ENCODE measurements at regions not wholly inside any gene's neighbourhood (a gene's known extent, or its start where the extent isn't known, plus 50 kb on each side); places are given as distances from the start of the nearest gene placed in this dataset.

- no peak for ATAC-seq
- H3K27ac Mint-ChIP-seq: peak overlapping the region in 1 of 2 donors; percentile 25
- peaks cover 21% of the 10 kb centered on the region for H3K27me3 Mint-ChIP-seq
- H3K9me3 Mint-ChIP-seq: no peaks in the 10 kb centered on the region
- H3K4me1 Mint-ChIP-seq: no peaks in the 10 kb centered on the region
- no peak overlapping the region for H3K4me3 Mint-ChIP-seq
- DNase-seq: no peak
Observed at GRCh38 chr12:127064207-127064606, 1202.8 kb upstream of the TMEM132C start.

DNA sequence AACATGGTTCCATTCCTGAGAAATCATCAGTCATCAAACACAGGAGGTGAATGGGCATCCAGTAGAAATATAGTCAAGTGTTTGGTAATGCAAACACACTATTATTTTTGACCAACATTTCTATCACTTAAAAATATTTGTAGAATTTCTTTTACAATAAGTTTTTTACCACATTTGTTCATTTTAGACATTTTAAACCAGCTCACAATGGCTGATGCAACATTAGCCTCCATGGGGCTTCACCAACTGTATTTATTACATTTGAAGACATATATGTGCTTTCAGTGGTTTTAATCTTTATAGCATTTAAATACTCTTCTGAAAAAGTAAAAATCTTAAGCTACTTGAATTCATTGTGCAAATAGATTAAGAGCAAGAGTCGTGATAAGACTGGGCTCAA lies 1201.4 kb upstream of the TMEM132C start:
- H3K4me1 Mint-ChIP-seq: no peaks in the 10 kb centered on the region
- ATAC-seq (no peak), DNase-seq (no peak)
- no peak overlapping the region for H3K4me3 Mint-ChIP-seq
- peaks cover 13% of the 10 kb centered on the region for H3K27me3 Mint-ChIP-seq
- H3K27ac Mint-ChIP-seq: no peak overlapping the region
- no peaks in the 10 kb centered on the region for H3K9me3 Mint-ChIP-seq

- H3K4me1 Mint-ChIP-seq: no peaks in the 10 kb centered on the region
- H3K27me3 Mint-ChIP-seq: peaks cover 9% of the 10 kb centered on the region
- DNase-seq (no peak), ATAC-seq (no peak)
- no peak overlapping the region for H3K4me3 Mint-ChIP-seq
- no peaks in the 10 kb centered on the region for H3K9me3 Mint-ChIP-seq
- no peak overlapping the region for H3K27ac Mint-ChIP-seq
Observed at GRCh38 chr12:127070515-127071157, 1196.3 kb upstream of the TMEM132C start.

GRCh38 chr12:127074161-127074560 lies 1192.8 kb upstream of the TMEM132C start:
- no peak for ATAC-seq
- Mint-ChIP-seq H3K9me3 (no peaks in the 10 kb centered on the region), H3K27me3 (peaks cover 25% of the 10 kb centered on the region), H3K27ac (no peak overlapping the region), H3K4me1 (no peaks in the 10 kb centered on the region), H3K4me3 (no peak overlapping the region)
- DNase-seq: no peak

- Mint-ChIP-seq H3K27me3 (peaks cover 25% of the 10 kb centered on the region), H3K9me3 (no peaks in the 10 kb centered on the region), H3K27ac (no peak overlapping the region), H3K4me1 (no peaks in the 10 kb centered on the region), H3K4me3 (no peak overlapping the region)
- DNase-seq (no peak), ATAC-seq (no peak)
Observed at GRCh38 chr12:127075981-127076380, 1191.0 kb upstream of the TMEM132C start.

GRCh38 chr12:127077262-127078045 lies 1189.5 kb upstream of the TMEM132C start:
- no peak overlapping the region for H3K27ac Mint-ChIP-seq
- H3K4me1 Mint-ChIP-seq: no peaks in the 10 kb centered on the region
- DNase-seq (no peak), ATAC-seq (no peak)
- H3K27me3 Mint-ChIP-seq: peaks cover 25% of the 10 kb centered on the region
- H3K4me3 Mint-ChIP-seq: no peak overlapping the region
- H3K9me3 Mint-ChIP-seq: no peaks in the 10 kb centered on the region

- Mint-ChIP-seq H3K27ac (no peak overlapping the region), H3K4me3 (no peak overlapping the region), H3K4me1 (peaks cover 10% of the 10 kb centered on the region), H3K9me3 (no peaks in the 10 kb centered on the region), H3K27me3 (peaks cover 25% of the 10 kb centered on the region)
- ATAC-seq (no peak), DNase-seq (no peak)
Observed at GRCh38 chr12:127078577-127079350, 1188.2 kb upstream of the TMEM132C start.

DNA sequence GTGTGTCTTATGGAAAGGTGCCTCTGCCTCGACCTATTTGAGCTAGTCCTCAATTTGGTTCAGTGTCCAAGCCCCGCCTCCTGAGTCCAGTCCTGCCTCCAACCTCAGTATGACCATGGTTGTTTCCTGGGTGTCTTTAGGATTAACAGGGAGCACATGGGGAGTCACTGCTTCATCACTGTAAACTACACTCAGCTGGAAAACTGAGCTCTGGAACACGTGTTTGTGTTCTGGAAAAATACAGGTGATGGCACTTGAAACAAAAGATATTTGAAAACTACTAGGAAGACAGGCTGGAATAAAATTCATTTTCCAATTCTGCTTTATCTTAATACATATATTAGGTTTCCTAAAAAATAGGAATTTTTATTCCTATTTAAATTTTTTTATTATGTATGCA lies 1187.3 kb upstream of the TMEM132C start:
- H3K9me3 Mint-ChIP-seq: no peaks in the 10 kb centered on the region

DNA sequence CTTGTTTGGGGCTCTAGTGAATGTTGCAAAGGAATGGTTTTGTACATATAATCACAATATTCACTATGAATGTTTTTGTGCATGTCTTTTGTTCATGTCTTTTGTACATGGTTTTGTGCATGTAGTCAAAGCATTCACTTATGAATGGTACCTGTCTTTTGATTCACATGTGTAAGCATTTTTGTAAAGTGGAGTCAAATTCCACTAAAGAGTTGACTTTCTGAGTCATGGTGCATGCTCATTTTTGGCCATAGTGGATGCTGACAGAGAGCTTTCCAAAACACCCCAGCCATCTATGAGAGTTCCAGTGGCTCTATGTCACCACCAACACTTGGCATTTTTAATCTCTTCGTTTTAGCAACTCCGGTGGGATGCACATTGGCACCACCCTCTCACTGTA lies 1185.9 kb upstream of the TMEM132C start:
- DNase-seq (no peak), ATAC-seq (no peak)
- Mint-ChIP-seq H3K27me3 (peaks cover 12% of the 10 kb centered on the region), H3K27ac (no peak overlapping the region), H3K4me1 (peaks cover 12% of the 10 kb centered on the region), H3K4me3 (no peak overlapping the region), H3K9me3 (no peaks in the 10 kb centered on the region)

More for the DNA sequence above, 1187.3 kb upstream of the TMEM132C start:
- Mint-ChIP-seq H3K27ac (no peak overlapping the region), H3K4me1 (peaks cover 12% of the 10 kb centered on the region), H3K4me3 (no peak overlapping the region), H3K27me3 (peaks cover 25% of the 10 kb centered on the region)
- ATAC-seq (no peak), DNase-seq (no peak)

DNA sequence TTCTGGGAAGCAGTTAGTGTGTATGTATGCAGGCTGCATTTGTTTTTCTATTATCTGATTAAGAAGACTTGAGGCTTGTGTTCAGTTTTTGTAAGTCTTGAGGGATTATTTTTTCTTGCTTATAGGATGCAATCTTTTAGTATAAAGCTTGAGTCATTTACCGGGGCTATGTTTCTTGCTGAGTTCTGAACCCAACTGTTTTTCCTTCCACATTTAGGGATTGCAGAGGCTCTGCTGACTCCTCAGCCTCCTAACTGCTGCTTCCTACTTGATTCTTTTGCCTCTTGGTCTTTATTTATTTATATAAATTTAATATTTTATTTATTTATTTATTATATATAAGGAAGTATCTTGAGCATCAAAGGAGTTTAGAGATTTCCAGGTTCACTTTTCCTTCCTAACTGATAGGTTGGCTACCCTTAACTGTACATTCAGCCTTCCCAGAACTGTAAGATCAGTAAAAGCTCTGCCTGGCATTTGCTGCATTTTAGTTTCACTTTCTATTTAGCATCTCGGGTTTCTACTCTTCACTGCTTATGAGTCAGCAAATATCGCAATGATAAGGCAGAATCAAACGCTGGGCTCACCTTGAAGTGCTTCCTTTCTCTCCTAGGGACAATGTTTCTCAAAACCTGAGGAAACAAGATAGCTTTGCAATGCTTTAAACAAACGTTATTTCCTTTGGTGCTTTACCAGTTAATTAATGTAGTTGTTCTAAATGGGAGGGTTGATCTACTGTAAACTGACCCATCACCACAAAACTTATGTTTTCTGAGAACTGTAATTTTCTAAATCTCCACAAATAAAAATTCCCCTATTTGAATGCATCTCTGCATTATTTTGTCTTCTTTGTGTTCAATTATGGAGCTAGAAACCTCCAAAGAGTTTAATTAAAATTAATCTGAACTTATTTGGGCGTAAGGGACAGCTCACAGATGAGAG lies 1183.7 kb upstream of the TMEM132C start:
- peak overlapping the region in 1 of 2 donors; percentile 57 for H3K27ac Mint-ChIP-seq
- no peak for DNase-seq
- H3K27me3 Mint-ChIP-seq: no peaks in the 10 kb centered on the region
- no peaks in the 10 kb centered on the region for H3K9me3 Mint-ChIP-seq
- H3K4me1 Mint-ChIP-seq: peaks cover 12% of the 10 kb centered on the region
- ATAC-seq: peak; percentile 80
- H3K4me3 Mint-ChIP-seq: peak overlapping the region; percentile 48 to 71

DNA sequence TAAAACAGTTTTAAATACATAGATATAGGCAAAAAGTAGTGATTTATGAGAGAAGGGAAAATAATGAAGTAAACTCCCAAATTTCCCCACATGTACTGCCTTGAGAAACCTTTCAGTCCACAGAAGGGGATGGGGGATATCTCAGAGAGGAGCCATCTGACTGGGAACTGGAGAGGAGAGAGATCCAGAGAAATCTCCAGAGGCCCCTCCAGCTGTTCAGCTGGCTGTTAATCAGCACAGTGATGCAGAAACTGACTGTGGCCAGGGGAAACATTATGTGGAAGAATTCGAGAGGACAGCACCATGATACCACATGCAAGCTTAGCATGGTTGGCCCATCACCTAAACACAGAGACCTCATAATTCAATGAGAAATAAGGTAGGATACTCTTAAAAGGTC lies 1165.9 kb upstream of the TMEM132C start:
- Mint-ChIP-seq H3K27ac (no peak overlapping the region), H3K4me3 (no peak overlapping the region), H3K4me1 (no peaks in the 10 kb centered on the region), H3K9me3 (no peaks in the 10 kb centered on the region), H3K27me3 (peaks cover 17% of the 10 kb centered on the region)
- DNase-seq: no peak
- ATAC-seq: no peak

GRCh38 chr12:127106041-127106440 lies 1160.9 kb upstream of the TMEM132C start:
- no peak overlapping the region for H3K4me3 Mint-ChIP-seq
- H3K4me1 Mint-ChIP-seq: no peaks in the 10 kb centered on the region
- ATAC-seq: no peak
- DNase-seq: no peak
- no peaks in the 10 kb centered on the region for H3K9me3 Mint-ChIP-seq
- peaks cover 54% of the 10 kb centered on the region for H3K27me3 Mint-ChIP-seq
- no peak overlapping the region for H3K27ac Mint-ChIP-seq

GRCh38 chr12:127106697-127107096 lies 1160.3 kb upstream of the TMEM132C start:
- no peaks in the 10 kb centered on the region for H3K4me1 Mint-ChIP-seq
- peaks cover 48% of the 10 kb centered on the region for H3K27me3 Mint-ChIP-seq
- H3K27ac Mint-ChIP-seq: no peak overlapping the region
- H3K9me3 Mint-ChIP-seq: no peaks in the 10 kb centered on the region
- no peak overlapping the region for H3K4me3 Mint-ChIP-seq
- no peak for DNase-seq
- ATAC-seq: no peak

GRCh38 chr12:127107744-127108143 lies 1159.2 kb upstream of the TMEM132C start:
- Mint-ChIP-seq H3K27ac (peak overlapping the region in 1 of 2 donors; percentile 12), H3K4me3 (no peak overlapping the region), H3K4me1 (no peaks in the 10 kb centered on the region), H3K27me3 (peaks cover 47% of the 10 kb centered on the region), H3K9me3 (no peaks in the 10 kb centered on the region)
- no peak for ATAC-seq
- no peak for DNase-seq
